ENCODE measurements at regions not wholly inside any gene's neighbourhood (a gene's known extent, or its start where the extent isn't known, plus 50 kb on each side); places are given as distances from the start of the nearest gene placed in this dataset.

DNA sequence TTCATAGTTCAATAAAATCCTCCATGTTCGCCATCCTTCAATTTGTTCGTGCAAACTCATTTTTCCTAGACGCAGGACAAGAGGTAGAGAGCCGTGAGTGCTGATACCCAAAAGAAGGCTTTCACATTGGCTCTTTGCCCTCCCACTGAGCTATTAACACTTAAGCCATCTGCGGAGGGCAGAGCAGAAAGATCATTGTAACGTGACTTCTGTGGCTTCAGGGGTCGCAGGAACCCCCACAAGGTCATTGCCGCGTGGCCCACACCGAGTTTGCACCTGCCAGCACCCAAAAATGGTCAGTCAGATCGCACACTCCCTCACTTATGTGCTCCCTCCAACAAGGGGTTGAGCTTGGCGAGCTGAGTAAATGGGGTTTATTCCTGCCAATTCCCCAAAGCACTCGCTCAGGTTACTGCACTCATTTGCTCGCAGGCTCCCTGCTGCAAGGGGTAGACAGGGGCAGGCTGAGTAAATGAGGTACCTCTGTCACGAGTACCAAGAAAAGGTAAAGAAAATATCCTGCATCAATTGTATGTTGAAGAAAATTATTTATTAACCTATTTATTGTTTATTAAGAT is 144.1 kb downstream of the PRR20E start:
- Histone ChIP-seq H3K9ac (ENCODE audit: low read length) (no peak overlapping the region), H4K20me1 (ENCODE audit: low read depth, low read length) (no peaks in the 10 kb centered on the region), H3K4me2 (ENCODE audit: low read depth, low read length, poor library complexity, severe bottlenecking) (no peak overlapping the region), H3K36me3 (ENCODE audit: low read length) (no peaks in the 10 kb centered on the region), H3K27me3 (ENCODE audit: low read length) (no peaks in the 10 kb centered on the region), H2AFZ (ENCODE audit: low read depth, low read length, severe bottlenecking) (no peak overlapping the region), H3K9me3 (ENCODE audit: insufficient read depth, low read length) (no peaks in the 10 kb centered on the region), H3F3A (ENCODE audit: insufficient read depth) (no peaks in the 10 kb centered on the region), H3K4me3 (ENCODE audit: insufficient read depth, low read length, poor library complexity, severe bottlenecking) (no peak overlapping the region), H3K27ac (ENCODE audit: low read depth, low read length) (no peak overlapping the region), H3K9me2 (replicated peaks; ENCODE audit: insufficient read depth, low read length) (no peaks in the 10 kb centered on the region), H3K79me2 (ENCODE audit: insufficient read depth, low read length) (no peaks in the 10 kb centered on the region)
- TF ChIP-seq, protein P1, sequence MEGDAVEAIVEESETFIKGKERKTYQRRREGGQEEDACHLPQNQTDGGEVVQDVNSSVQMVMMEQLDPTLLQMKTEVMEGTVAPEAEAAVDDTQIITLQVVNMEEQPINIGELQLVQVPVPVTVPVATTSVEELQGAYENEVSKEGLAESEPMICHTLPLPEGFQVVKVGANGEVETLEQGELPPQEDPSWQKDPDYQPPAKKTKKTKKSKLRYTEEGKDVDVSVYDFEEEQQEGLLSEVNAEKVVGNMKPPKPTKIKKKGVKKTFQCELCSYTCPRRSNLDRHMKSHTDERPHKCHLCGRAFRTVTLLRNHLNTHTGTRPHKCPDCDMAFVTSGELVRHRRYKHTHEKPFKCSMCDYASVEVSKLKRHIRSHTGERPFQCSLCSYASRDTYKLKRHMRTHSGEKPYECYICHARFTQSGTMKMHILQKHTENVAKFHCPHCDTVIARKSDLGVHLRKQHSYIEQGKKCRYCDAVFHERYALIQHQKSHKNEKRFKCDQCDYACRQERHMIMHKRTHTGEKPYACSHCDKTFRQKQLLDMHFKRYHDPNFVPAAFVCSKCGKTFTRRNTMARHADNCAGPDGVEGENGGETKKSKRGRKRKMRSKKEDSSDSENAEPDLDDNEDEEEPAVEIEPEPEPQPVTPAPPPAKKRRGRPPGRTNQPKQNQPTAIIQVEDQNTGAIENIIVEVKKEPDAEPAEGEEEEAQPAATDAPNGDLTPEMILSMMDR (IDR thresholded peaks at IDR 0.05; ENCODE audit: insufficient read depth, low read length, poor library complexity, severe bottlenecking) = no peak
- no peak for TF ChIP-seq EZH2phosphoT487 (conservative IDR thresholded peaks at IDR 0.05; ENCODE audit: low read length)

DNA sequence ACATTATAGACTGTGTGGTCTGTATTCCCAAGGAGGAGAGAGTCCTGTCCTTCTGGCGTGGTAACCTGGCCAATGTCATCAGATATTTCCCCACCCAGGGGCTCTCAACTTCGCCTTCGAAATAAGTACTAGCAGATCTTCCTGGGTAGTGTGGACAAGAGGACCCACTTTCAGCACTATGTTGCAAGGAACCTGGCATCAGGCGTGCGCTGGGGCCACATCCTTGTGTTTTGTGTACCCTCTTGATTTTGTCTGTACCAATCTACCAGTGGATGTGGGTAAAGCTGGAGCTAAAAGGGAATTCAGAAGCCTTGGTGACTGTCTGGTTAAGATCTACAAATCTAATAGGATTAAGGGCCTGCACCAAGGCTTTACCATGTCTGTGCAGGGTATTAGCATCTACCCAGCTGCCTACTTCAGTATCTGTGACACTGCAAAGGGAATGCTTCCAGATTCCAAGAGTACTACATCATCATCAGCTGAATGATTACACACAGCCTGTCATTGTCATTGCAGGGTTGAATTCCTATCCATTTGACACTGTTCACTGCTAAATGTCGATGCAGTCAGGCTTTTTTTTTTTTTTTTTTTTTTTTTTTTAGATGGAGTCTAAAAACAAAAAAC is 148.0 kb downstream of the PRR20E start:
- no peak overlapping the region for H3K4me2 ChIP-seq (ENCODE audit: low read depth, low read length, poor library complexity, severe bottlenecking)
- H3K79me2 ChIP-seq (ENCODE audit: insufficient read depth, low read length) = no peaks in the 10 kb centered on the region
- no peak overlapping the region for H3K4me3 ChIP-seq (ENCODE audit: insufficient read depth, low read length, poor library complexity, severe bottlenecking)
- H4K20me1 ChIP-seq (ENCODE audit: low read depth, low read length) = no peaks in the 10 kb centered on the region
- no peaks in the 10 kb centered on the region for H3F3A ChIP-seq (ENCODE audit: insufficient read depth)
- H3K36me3 ChIP-seq (ENCODE audit: low read length) = no peaks in the 10 kb centered on the region
- H3K9me2 ChIP-seq (replicated peaks; ENCODE audit: insufficient read depth, low read length) = no peaks in the 10 kb centered on the region
- H2AFZ ChIP-seq (ENCODE audit: low read depth, low read length, severe bottlenecking) = peak overlapping the region; percentile 27
- H3K27ac ChIP-seq (ENCODE audit: low read depth, low read length) = no peak overlapping the region
- TF ChIP-seq, protein P1 (IDR thresholded peaks at IDR 0.05; ENCODE audit: insufficient read depth, low read length, poor library complexity, severe bottlenecking) = no peak
- TF ChIP-seq EZH2phosphoT487 (conservative IDR thresholded peaks at IDR 0.05; ENCODE audit: low read length) = no peak
- no peak overlapping the region for H3K9ac ChIP-seq (ENCODE audit: low read length)
- no peaks in the 10 kb centered on the region for H3K9me3 ChIP-seq (ENCODE audit: insufficient read depth, low read length)
- H3K27me3 ChIP-seq (ENCODE audit: low read length) = no peaks in the 10 kb centered on the region

DNA sequence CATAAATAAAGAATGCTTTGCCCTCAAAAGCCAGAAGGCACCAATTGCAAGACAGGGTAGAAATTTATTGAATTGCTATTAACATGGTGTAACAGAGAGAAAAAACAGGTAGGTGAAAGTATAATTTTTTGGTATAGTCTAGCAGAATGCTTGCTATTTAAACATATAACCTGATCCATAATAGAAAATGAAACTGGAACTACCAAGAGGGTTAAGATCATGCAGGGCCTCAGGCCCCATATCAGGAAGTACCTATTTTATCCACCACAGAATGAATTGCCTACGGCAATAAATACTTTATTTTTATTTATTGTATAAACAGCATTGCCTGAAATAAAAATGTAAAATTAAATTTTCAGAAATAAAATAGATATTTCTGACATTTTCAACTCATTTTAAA is 159.5 kb downstream of the PRR20E start:
- Histone ChIP-seq H3K36me3 (ENCODE audit: low read length) (no peaks in the 10 kb centered on the region), H3K9me3 (ENCODE audit: insufficient read depth, low read length) (no peaks in the 10 kb centered on the region), H3K79me2 (ENCODE audit: insufficient read depth, low read length) (no peaks in the 10 kb centered on the region), H3K27me3 (ENCODE audit: low read length) (no peaks in the 10 kb centered on the region), H3K9ac (ENCODE audit: low read length) (no peak overlapping the region), H2AFZ (ENCODE audit: low read depth, low read length, severe bottlenecking) (no peak overlapping the region), H3F3A (ENCODE audit: insufficient read depth) (no peaks in the 10 kb centered on the region), H3K9me2 (replicated peaks; ENCODE audit: insufficient read depth, low read length) (no peaks in the 10 kb centered on the region), H3K4me3 (ENCODE audit: insufficient read depth, low read length, poor library complexity, severe bottlenecking) (no peak overlapping the region), H3K27ac (ENCODE audit: low read depth, low read length) (no peak overlapping the region), H3K4me2 (ENCODE audit: low read depth, low read length, poor library complexity, severe bottlenecking) (no peak overlapping the region), H4K20me1 (ENCODE audit: low read depth, low read length) (no peaks in the 10 kb centered on the region)
- TF ChIP-seq, protein P1 (IDR thresholded peaks at IDR 0.05; ENCODE audit: insufficient read depth, low read length, poor library complexity, severe bottlenecking) = no peak
- TF ChIP-seq EZH2phosphoT487 (conservative IDR thresholded peaks at IDR 0.05; ENCODE audit: low read length) = no peak
